ENCODE measurements at regions not wholly inside any gene's neighbourhood (a gene's known extent, or its start where the extent isn't known, plus 50 kb on each side); places are given as distances from the start of the nearest gene placed in this dataset.

DNA sequence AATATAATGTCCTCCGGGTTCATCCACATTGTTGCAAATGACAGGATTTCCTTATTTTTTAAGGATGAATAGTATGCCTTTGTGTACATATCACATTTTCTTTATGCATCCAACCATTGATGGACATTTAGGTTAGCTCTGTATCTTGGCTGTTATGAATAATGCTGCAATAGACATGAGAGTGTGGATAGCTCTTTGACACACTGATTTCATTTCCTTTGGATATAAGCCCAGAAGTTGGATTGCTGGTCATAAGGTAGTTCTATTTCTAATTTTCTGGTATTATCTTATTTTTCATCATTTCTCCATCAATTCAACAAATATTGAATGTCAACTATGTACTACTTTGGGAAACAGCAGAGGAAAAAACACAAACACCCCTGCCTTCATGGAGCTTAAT is 423.3 kb downstream of the MTX2 start:
- TF ChIP-seq, protein P1, sequence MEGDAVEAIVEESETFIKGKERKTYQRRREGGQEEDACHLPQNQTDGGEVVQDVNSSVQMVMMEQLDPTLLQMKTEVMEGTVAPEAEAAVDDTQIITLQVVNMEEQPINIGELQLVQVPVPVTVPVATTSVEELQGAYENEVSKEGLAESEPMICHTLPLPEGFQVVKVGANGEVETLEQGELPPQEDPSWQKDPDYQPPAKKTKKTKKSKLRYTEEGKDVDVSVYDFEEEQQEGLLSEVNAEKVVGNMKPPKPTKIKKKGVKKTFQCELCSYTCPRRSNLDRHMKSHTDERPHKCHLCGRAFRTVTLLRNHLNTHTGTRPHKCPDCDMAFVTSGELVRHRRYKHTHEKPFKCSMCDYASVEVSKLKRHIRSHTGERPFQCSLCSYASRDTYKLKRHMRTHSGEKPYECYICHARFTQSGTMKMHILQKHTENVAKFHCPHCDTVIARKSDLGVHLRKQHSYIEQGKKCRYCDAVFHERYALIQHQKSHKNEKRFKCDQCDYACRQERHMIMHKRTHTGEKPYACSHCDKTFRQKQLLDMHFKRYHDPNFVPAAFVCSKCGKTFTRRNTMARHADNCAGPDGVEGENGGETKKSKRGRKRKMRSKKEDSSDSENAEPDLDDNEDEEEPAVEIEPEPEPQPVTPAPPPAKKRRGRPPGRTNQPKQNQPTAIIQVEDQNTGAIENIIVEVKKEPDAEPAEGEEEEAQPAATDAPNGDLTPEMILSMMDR (IDR thresholded peaks at IDR 0.05 in 4 of 5, conservative IDR thresholded peaks at IDR 0.05 in 1 of 5): no peak
- TF ChIP-seq POLR2A (IDR thresholded peaks at IDR 0.05): no peak
